Chondrocyte (in vitro differentiated cells): ENCODE measurements at regions not wholly inside any gene's neighbourhood (a gene's known extent, or its start where the extent isn't known, plus 50 kb on each side); places are given as distances from the start of the nearest gene placed in this dataset.

Experiments
- DNase-seq: peaks from one replicate; pipeline ENCODE4 v3.0.0; 2021; ENCODE audit warnings: mixed read lengths, low spot score
- H3K27ac Mint-ChIP-seq: one replicate; pipeline ENCODE4 v1.8.0; 2021; ENCODE audit warnings: mild to moderate bottlenecking, moderate library complexity, mixed read lengths; ENCODE audit not compliant: unreplicated experiment
- H3K27me3 Mint-ChIP-seq: 2 replicates; pipeline ENCODE4 v1.8.0; 2021; ENCODE audit warnings: low read depth, mixed read lengths
- H3K36me3 Mint-ChIP-seq: 2 replicates; pipeline ENCODE4 v1.8.0; 2021; ENCODE audit warnings: low read depth, mixed read lengths
- H3K4me1 Mint-ChIP-seq: 2 replicates; pipeline ENCODE4 v1.8.0; 2021; ENCODE audit warnings: low read depth, mild to moderate bottlenecking, mixed read lengths
- H3K4me3 Mint-ChIP-seq: one replicate; pipeline ENCODE4 v1.8.0; 2021; ENCODE audit warnings: mild to moderate bottlenecking, moderate library complexity, mixed read lengths; ENCODE audit not compliant: unreplicated experiment
- H3K9me3 Mint-ChIP-seq: 2 replicates; pipeline ENCODE4 v1.8.0; 2021; ENCODE audit warnings: low read depth, mixed read lengths
- TF ChIP-seq, protein P1 (sequence below): fragments of 200-600 bp; sonication (generic); IDR thresholded peaks from 2 replicates; pipeline ENCODE4 v1.5.0; 2021; ENCODE audit warnings: antibody characterized with exemption, mild to moderate bottlenecking, moderate library complexity

DNA sequence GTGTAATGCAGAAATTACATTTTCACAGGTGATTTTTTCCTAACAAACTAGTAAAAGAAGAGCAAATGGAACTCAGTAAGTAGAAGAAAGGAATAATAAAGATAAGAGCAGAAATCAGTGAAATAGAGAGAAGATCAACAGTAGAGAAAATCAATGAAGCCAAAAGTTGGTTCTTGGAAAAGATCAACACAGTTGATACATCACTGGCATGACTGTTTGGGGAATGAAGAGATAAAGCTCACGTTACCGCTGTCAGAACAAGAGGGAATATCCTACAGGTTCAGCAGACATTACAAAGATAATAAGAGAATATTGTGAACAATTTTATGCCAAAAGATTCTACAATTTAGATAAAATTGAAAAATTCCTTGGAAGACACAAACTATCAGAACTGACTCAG lies 146.4 kb downstream of the ACTR3B start:
- DNase-seq: no peak
- TF ChIP-seq, protein P1, sequence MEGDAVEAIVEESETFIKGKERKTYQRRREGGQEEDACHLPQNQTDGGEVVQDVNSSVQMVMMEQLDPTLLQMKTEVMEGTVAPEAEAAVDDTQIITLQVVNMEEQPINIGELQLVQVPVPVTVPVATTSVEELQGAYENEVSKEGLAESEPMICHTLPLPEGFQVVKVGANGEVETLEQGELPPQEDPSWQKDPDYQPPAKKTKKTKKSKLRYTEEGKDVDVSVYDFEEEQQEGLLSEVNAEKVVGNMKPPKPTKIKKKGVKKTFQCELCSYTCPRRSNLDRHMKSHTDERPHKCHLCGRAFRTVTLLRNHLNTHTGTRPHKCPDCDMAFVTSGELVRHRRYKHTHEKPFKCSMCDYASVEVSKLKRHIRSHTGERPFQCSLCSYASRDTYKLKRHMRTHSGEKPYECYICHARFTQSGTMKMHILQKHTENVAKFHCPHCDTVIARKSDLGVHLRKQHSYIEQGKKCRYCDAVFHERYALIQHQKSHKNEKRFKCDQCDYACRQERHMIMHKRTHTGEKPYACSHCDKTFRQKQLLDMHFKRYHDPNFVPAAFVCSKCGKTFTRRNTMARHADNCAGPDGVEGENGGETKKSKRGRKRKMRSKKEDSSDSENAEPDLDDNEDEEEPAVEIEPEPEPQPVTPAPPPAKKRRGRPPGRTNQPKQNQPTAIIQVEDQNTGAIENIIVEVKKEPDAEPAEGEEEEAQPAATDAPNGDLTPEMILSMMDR: no peak
- Mint-ChIP-seq H3K36me3 (no peaks in the 10 kb centered on the region), H3K27me3 (peaks cover 12% of the 10 kb centered on the region), H3K27ac (no peak overlapping the region), H3K9me3 (no peaks in the 10 kb centered on the region), H3K4me3 (no peak overlapping the region), H3K4me1 (no peaks in the 10 kb centered on the region)

DNA sequence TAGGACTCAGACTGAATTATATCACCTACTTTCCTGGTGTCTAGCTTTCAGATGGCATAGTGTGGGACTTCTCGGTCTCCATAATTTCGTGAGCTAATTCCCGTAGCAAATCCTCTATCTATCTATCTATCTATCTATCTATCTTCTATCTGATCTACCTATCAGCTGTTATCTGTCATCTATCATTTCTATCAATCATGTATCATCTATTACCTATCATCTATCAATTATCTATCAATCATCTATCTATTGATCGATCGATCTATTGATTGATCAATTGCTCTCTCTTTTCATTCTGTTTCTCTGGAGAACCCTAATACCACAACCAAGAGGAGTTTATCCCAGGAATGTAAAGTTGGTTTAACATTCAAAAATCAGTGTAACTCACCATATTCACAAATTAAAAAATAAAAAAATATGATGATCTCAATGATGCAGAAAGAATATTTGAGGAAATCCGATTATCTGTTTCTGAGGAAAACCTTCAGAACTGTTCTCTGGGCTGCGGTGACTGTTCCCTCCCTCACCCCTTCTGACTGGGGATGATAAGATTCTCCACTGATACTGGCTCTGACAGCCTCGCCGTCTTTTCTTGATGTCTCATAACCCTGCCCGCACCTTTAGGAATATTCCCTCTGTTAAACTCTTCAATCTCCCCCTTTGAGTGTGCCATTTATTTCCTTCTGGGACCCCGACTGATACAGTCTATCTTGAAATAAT lies 147.7 kb downstream of the ACTR3B start:
- Mint-ChIP-seq H3K27me3 (peaks cover 11% of the 10 kb centered on the region), H3K4me1 (no peaks in the 10 kb centered on the region), H3K36me3 (no peaks in the 10 kb centered on the region), H3K27ac (no peak overlapping the region), H3K9me3 (no peaks in the 10 kb centered on the region), H3K4me3 (no peak overlapping the region)
- TF ChIP-seq, protein P1: no peak
- DNase-seq: no peak

DNA sequence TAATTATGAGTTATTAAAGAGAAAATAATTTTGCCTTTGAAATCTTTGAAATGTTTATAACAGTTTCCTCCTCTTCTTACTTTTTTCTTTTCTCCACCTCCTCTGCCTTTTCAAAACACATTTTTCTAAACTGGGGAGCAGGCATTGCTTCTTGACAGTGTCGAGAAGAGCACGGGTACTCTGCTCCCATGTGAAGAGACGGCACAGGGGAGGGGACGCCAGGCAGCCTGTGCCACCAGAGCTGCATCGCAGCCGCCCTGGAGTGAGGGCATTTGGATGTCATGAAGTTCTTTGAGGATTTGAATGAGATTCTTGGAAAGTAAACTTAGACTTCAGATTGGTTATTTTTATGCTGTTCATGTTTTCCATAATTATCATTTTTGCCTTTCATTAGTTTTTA lies 149.7 kb downstream of the ACTR3B start:
- no peak for DNase-seq
- no peak overlapping the region for H3K27ac Mint-ChIP-seq
- H3K36me3 Mint-ChIP-seq: no peaks in the 10 kb centered on the region
- no peak overlapping the region for H3K4me3 Mint-ChIP-seq
- TF ChIP-seq, protein P1: no peak
- H3K9me3 Mint-ChIP-seq: no peaks in the 10 kb centered on the region
- H3K4me1 Mint-ChIP-seq: no peaks in the 10 kb centered on the region
- H3K27me3 Mint-ChIP-seq: peaks cover 10% of the 10 kb centered on the region

DNA sequence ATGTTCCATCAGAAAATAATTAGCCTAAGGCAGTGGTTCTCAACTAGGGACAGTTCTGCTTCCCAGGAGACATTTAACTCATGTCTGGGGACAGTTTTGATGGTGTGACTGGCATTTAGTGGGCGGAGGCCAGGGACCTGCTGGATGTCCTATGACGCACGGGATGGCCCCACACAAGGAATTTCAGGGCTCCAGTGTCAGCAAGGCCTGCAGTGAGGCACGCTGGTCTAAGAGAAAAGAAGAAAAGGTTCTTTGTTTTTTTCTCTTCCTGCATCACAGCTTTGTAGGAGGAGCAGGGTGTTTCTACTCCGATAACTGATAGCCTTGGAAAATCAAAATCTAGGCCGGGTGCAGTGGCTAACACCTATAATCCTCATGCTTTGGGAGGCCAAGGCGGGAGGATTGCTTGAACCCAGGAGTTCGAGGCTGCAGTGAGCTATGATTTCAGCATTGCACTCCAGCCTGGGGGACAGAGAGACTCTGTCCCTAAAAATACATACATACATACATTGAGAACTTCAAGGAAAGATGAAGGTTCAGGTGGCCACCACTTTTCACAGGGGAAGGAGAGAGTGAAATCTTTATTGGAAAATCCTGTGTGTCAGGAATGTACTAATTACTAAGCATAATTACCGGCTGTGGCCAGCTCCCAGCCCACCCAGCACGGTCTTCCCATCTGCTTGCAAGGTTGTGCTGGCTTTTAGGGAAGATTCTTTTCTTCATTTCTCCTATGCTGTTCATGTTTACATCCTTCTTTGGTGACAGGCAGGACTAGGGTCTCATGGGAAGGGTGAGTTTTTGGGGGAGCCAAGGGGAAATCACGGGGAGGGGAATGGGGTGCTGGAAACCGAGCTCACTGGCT lies 150.4 kb downstream of the ACTR3B start:
- Mint-ChIP-seq H3K36me3 (no peaks in the 10 kb centered on the region), H3K4me1 (no peaks in the 10 kb centered on the region), H3K27ac (no peak overlapping the region), H3K9me3 (no peaks in the 10 kb centered on the region), H3K4me3 (no peak overlapping the region), H3K27me3 (peaks cover 7% of the 10 kb centered on the region)
- DNase-seq: no peak
- TF ChIP-seq, protein P1: no peak

DNA sequence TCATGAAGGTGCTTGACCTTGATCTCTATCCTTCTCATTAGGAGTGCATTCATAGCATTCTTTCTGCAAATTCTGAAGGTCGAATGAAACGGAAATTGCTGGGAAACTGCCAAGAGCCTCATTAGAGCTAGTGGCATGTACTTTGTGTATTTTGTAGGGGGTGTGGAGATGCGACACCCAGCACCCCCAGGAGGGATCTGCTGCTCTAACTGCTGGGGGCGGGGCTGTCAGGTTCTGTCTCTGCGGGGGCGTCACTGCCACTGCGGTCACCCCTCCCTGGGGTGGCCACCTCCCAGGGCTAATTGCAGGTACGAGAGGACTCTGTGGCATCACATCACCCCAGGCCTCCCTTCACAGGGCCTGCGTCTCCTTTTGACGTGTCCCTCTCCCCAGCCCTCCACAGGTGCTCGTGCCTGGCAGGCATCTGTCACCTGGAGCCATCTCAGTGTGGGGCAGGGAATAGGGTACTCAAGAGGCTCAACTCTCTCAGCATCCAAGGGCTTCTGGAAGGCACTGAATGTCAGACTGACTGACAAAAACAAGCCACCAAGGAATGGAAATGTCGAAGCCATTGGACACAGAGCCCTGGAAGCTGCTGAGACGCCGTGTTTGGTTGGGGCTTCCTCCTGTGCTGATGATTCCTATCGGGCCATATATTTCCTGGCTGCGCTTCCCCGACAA lies 151.1 kb downstream of the ACTR3B start:
- Mint-ChIP-seq H3K27ac (no peak overlapping the region), H3K9me3 (no peaks in the 10 kb centered on the region), H3K4me3 (no peak overlapping the region), H3K27me3 (peaks cover 4% of the 10 kb centered on the region), H3K36me3 (no peaks in the 10 kb centered on the region), H3K4me1 (no peaks in the 10 kb centered on the region)
- TF ChIP-seq, protein P1: no peak
- no peak for DNase-seq
